Amniotic epithelial cell (primary cell): ENCODE measurements at regions not wholly inside any gene's neighbourhood (a gene's known extent, or its start where the extent isn't known, plus 50 kb on each side); places are given as distances from the start of the nearest gene placed in this dataset.
"Not testable (repeated sequence)": the region's sequence is repeated elsewhere in the genome, so short reads cannot be mapped to it uniquely, and the experiment has no call there.

Experiments
- DNase-seq: peaks from one replicate; pipeline ENCODE4 v3.0.0-alpha.2; 2010; ENCODE audit warnings: low read depth

- DNase-seq: peak; percentile 6
These were observed 147.9 kb downstream of the HAO1 start for GRCh38 chr20:7792150-7792869.

- no peak for DNase-seq
These were observed 142.1 kb downstream of the HAO1 start for GRCh38 chr20:7798176-7798575.

DNA sequence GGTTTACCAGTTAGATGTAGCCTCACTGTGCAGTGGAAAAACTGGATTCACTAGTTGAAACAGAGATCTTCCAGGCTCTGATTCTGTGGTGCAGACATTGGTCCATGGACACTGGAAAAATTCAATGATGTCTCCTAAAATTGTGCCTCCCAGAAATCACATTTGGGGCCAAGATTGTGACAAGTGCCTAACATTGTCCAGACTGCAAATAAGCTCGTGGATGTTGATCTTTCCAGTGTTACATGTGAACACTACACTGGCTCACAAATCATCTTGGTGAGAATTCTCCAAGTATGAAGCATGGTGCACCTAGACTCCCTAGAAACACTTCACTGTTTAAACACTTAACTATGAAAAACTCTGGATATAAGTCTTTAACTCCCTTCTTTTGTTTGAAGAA is 140.4 kb downstream of the HAO1 start:
- no peak for DNase-seq

GRCh38 chr20:7803411-7804151 is 136.7 kb downstream of the HAO1 start:
- DNase-seq: not testable (repeated sequence)

DNA sequence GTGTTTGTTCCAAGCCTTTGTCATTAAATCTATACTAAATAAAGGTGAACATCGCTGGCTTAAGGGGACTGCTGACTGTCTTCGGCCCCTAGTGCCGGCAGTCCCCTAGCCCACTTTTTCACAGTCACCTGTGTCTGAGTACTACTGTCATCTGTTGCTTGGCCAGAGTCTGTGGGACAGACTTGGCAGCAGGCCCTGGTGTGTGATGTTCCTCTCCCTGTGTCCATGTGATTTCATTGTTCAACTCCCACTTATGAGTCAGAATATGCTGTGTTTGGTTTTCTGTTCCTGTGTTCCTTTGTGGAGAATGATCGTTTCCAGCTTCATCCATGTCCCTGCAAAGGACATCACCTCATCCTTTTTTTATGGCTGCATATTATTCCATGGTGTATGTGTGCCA is 133.4 kb downstream of the HAO1 start:
- no peak for DNase-seq

- no peak for DNase-seq
These were observed 123.0 kb downstream of the HAO1 start for GRCh38 chr20:7817286-7817685.

DNA sequence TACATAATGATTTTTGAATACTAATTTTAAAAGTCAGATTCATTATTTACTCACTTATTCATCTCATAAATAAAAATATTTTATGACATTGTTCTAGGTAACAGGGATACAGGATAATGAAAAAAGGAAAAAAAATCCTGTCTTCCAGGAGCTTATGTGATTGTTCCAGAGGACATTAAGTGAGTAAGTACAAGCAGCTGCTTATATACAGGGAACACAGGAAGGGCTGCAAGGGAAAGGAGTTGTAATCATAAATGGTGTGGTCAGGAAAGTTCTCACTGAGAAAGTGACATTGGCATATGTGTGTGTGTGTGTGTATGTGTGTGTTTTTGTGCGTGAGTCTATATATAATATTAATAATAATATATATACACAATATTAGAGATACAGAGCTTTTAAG is 121.8 kb downstream of the HAO1 start:
- no peak for DNase-seq

- no peak for DNase-seq
These were observed 119.4 kb downstream of the HAO1 start for GRCh38 chr20:7820897-7821296.

GRCh38 chr20:7822772-7823171 is 117.5 kb downstream of the HAO1 start:
- DNase-seq: no peak

GRCh38 chr20:7828437-7828836 is 111.8 kb downstream of the HAO1 start:
- no peak for DNase-seq

- DNase-seq: no peak
These were observed 111.2 kb downstream of the HAO1 start for GRCh38 chr20:7829031-7829430.

- no peak for DNase-seq
These were observed 110.5 kb downstream of the HAO1 start for GRCh38 chr20:7829776-7830175.
